GM23338 (cell line): ENCODE measurements at regions not wholly inside any gene's neighbourhood (a gene's known extent, or its start where the extent isn't known, plus 50 kb on each side); places are given as distances from the start of the nearest gene placed in this dataset.

Source experiments
- ATAC-seq: fragments of 200-7000 bp; cut with Tn5 transposase; 3 replicates; pipeline ENCODE4 v1.9.1; 2020
- DNase-seq: peaks from one replicate; pipeline ENCODE4 v3.0.0-alpha.2; 2015; ENCODE audit warnings: low spot score
- H2AFZ ChIP-seq: fragments of 200-600 bp; sonication (generic); 2 replicates; pipeline ENCODE4 v1.8.0; 2016; ENCODE audit warnings: antibody characterized with exemption, mild to moderate bottlenecking, moderate library complexity
- H3F3A ChIP-seq: fragments of 200-600 bp; sonication (generic); replicated peaks from 2 replicates; pipeline ENCODE4 v1.8.0; 2017; ENCODE audit warnings: antibody characterized with exemption, mixed run types, low read depth
- H3K27ac ChIP-seq: fragments of 200-600 bp; sonication (generic); 2 replicates; pipeline ENCODE4 v1.6.1; 2016; ENCODE audit warnings: low read depth
- H3K27me3 ChIP-seq: fragments of 200-600 bp; sonication (generic); 2 replicates; pipeline ENCODE4 v1.8.0; 2016; ENCODE audit warnings: mild to moderate bottlenecking, mixed run types, moderate library complexity; ENCODE audit not compliant: insufficient read depth
- H3K36me3 ChIP-seq: fragments of 200-600 bp; sonication (generic); 2 replicates; pipeline ENCODE4 v1.8.0; 2016; ENCODE audit warnings: mild to moderate bottlenecking; ENCODE audit not compliant: insufficient read depth
- H3K4me1 ChIP-seq: fragments of 200-600 bp; sonication (generic); 2 replicates; pipeline ENCODE4 v1.8.0; 2016; ENCODE audit warnings: mild to moderate bottlenecking, moderate library complexity; ENCODE audit not compliant: insufficient read depth
- H3K4me2 ChIP-seq: fragments of 200-600 bp; sonication (generic); 2 replicates; pipeline ENCODE4 v1.7.1; 2017; ENCODE audit warnings: mixed run types
- H3K4me3 ChIP-seq: fragments of 200-600 bp; sonication (generic); 2 replicates; pipeline ENCODE4 v1.6.1; 2016; ENCODE audit warnings: mixed run types
- H3K79me2 ChIP-seq: fragments of 200-600 bp; sonication (generic); replicated peaks from 2 replicates; pipeline ENCODE4 v1.8.0; 2017; ENCODE audit warnings: mild to moderate bottlenecking; ENCODE audit not compliant: insufficient read depth
- H3K9me2 ChIP-seq: fragments of 200-600 bp; sonication (generic); 2 replicates; pipeline ENCODE4 v1.8.0; 2017; ENCODE audit not compliant: insufficient read depth
- H4K20me1 ChIP-seq: fragments of 200-600 bp; sonication (generic); replicated peaks from 2 replicates; pipeline ENCODE4 v1.8.0; 2017; ENCODE audit warnings: mild to moderate bottlenecking; ENCODE audit not compliant: insufficient read depth
- H3K27ac Mint-ChIP-seq: 2 replicates; pipeline ENCODE4 v1.8.0; 2020; ENCODE audit warnings: inconsistent platforms, mild to moderate bottlenecking, moderate library complexity, mixed read lengths
- H3K27me3 Mint-ChIP-seq: 3 replicates; pipeline ENCODE4 v1.8.0; 2022; ENCODE audit warnings: low read depth, mild to moderate bottlenecking, moderate library complexity, mixed read lengths, inconsistent platforms; ENCODE audit not compliant: insufficient read depth, poor library complexity
- H3K36me3 Mint-ChIP-seq: 3 replicates; pipeline ENCODE4 v1.8.0; 2021; ENCODE audit warnings: low read depth, mild to moderate bottlenecking, inconsistent platforms, moderate library complexity, mixed read lengths
- H3K4me1 Mint-ChIP-seq: 3 replicates; pipeline ENCODE4 v1.8.0; 2020; ENCODE audit warnings: mild to moderate bottlenecking, inconsistent platforms, mixed read lengths
- H3K4me3 Mint-ChIP-seq: 3 replicates; pipeline ENCODE4 v1.8.0; 2021; ENCODE audit warnings: moderate library complexity, mild to moderate bottlenecking, inconsistent platforms, mixed read lengths
- H3K9me3 Mint-ChIP-seq: 3 replicates; pipeline ENCODE4 v1.8.0; 2020; ENCODE audit warnings: moderate library complexity, mild to moderate bottlenecking, inconsistent platforms, mixed read lengths
- CREB1 ChIP-seq: fragments of 250-450 bp; sonication (Bioruptor Pico); IDR thresholded peaks from 2 replicates; pipeline ENCODE4 v1.5.0; 2020; ENCODE audit warnings: low read depth, mild to moderate bottlenecking, moderate library complexity
- EZH2 ChIP-seq: fragments of 200-600 bp; sonication (generic); IDR thresholded peaks from one replicate; pipeline ENCODE4 v1.8.0; 2017; ENCODE audit warnings: antibody characterized with exemption, mild to moderate bottlenecking, low read depth; ENCODE audit not compliant: unreplicated experiment
- EZH2phosphoT487 ChIP-seq: fragments of 200-600 bp; sonication (generic); IDR thresholded peaks from one replicate; pipeline ENCODE4 v1.8.1; 2018; ENCODE audit warnings: antibody characterized with exemption; ENCODE audit not compliant: unreplicated experiment
- JUNB ChIP-seq: IDR thresholded peaks from one replicate; pipeline ENCODE4 v1.6.1; 2016; ENCODE audit warnings: antibody characterized with exemption; ENCODE audit not compliant: unreplicated experiment
- NANOG ChIP-seq: IDR thresholded peaks from 2 replicates; pipeline ENCODE4 v1.6.1; 2016; ENCODE audit warnings: antibody characterized with exemption, borderline replicate concordance
- POLR2AphosphoS5 ChIP-seq: IDR thresholded peaks from 2 replicates; pipeline ENCODE4 v1.6.1; 2016; ENCODE audit warnings: antibody characterized with exemption, low read depth
- STAT1 ChIP-seq: IDR thresholded peaks from one replicate; pipeline ENCODE4 v1.6.1; 2016; ENCODE audit warnings: antibody characterized with exemption; ENCODE audit not compliant: unreplicated experiment
- ZNF114 ChIP-seq: fragments of 250-450 bp; sonication (Bioruptor Pico); IDR thresholded peaks from 2 replicates; pipeline ENCODE4 v1.5.0; 2020; ENCODE audit warnings: mild to moderate bottlenecking, moderate library complexity
- ZNF331 ChIP-seq: fragments of 250-450 bp; sonication (Bioruptor Pico); IDR thresholded peaks from 2 replicates; pipeline ENCODE4 v1.5.0; 2020; ENCODE audit warnings: low read depth, mild to moderate bottlenecking, moderate library complexity
- TF ChIP-seq, protein P1 (sequence below): IDR thresholded peaks from 2 replicates; pipeline ENCODE4 v1.6.1; 2016; ENCODE audit warnings: antibody characterized with exemption
- TF ChIP-seq, protein P2 (sequence below): fragments of 250-450 bp; sonication (Bioruptor Pico); IDR thresholded peaks from 2 replicates; pipeline ENCODE4 v1.5.0; 2020; ENCODE audit warnings: mild to moderate bottlenecking, moderate library complexity
- TF ChIP-seq, protein P3 (sequence below), 2 experiments: fragments of 200-600 bp in 1 of 2; sonication (generic) in 1 of 2; conservative IDR thresholded peaks; 2 replicates each; pipeline versions ENCODE4 v1.5.1 to v1.6.1; 2016 to 2017; ENCODE audit warnings: antibody characterized with exemption in 2 of 2, low read depth in 2 of 2, mild to moderate bottlenecking in 2 of 2, moderate library complexity in 1 of 2
- TF ChIP-seq, protein P4 (sequence below): IDR thresholded peaks from one replicate; pipeline ENCODE4 v1.6.1; 2018; ENCODE audit warnings: antibody characterized with exemption; ENCODE audit not compliant: unreplicated experiment

DNA sequence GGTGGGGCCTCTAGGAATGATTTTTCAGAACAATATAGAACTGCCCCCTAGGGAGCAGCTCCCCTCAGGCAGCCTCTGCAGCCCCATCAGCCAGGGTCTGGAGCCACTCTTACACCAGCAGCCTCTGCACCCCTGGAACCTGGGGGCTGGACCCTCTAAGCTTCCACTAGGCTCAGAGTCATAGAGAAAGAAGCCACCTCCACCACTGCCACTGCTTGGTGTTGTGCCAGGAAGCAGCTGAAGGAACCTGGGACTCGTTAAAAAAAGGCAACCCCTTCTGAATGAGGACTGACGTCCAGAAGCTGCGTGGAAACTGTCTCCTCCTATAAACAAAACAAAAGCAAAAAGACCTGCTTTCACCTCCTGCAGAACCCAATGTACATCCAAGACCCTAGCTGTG lies 98.1 kb upstream of the HS6ST1 start:
- no peak overlapping the region for H3K4me3 Mint-ChIP-seq
- no peaks in the 10 kb centered on the region for H3F3A ChIP-seq
- no peak overlapping the region for H3K27ac Mint-ChIP-seq
- H2AFZ ChIP-seq = no peak overlapping the region
- no peaks in the 10 kb centered on the region for H3K79me2 ChIP-seq
- H3K27me3 ChIP-seq = no peaks in the 10 kb centered on the region
- no peak overlapping the region for H3K4me2 ChIP-seq
- peaks cover 18% of the 10 kb centered on the region for H3K9me3 Mint-ChIP-seq
- no peak overlapping the region for H3K4me3 ChIP-seq
- H3K4me1 Mint-ChIP-seq = peaks cover 17% of the 10 kb centered on the region
- no peaks in the 10 kb centered on the region for H3K9me2 ChIP-seq
- TF ChIP-seq, protein P1, sequence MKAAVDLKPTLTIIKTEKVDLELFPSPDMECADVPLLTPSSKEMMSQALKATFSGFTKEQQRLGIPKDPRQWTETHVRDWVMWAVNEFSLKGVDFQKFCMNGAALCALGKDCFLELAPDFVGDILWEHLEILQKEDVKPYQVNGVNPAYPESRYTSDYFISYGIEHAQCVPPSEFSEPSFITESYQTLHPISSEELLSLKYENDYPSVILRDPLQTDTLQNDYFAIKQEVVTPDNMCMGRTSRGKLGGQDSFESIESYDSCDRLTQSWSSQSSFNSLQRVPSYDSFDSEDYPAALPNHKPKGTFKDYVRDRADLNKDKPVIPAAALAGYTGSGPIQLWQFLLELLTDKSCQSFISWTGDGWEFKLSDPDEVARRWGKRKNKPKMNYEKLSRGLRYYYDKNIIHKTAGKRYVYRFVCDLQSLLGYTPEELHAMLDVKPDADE = no peak
- no peak for TF ChIP-seq STAT1
- no peak for TF ChIP-seq ZNF114 (CRISPR knock-in tag)
- no peak for TF ChIP-seq NANOG
- TF ChIP-seq, protein P2, sequence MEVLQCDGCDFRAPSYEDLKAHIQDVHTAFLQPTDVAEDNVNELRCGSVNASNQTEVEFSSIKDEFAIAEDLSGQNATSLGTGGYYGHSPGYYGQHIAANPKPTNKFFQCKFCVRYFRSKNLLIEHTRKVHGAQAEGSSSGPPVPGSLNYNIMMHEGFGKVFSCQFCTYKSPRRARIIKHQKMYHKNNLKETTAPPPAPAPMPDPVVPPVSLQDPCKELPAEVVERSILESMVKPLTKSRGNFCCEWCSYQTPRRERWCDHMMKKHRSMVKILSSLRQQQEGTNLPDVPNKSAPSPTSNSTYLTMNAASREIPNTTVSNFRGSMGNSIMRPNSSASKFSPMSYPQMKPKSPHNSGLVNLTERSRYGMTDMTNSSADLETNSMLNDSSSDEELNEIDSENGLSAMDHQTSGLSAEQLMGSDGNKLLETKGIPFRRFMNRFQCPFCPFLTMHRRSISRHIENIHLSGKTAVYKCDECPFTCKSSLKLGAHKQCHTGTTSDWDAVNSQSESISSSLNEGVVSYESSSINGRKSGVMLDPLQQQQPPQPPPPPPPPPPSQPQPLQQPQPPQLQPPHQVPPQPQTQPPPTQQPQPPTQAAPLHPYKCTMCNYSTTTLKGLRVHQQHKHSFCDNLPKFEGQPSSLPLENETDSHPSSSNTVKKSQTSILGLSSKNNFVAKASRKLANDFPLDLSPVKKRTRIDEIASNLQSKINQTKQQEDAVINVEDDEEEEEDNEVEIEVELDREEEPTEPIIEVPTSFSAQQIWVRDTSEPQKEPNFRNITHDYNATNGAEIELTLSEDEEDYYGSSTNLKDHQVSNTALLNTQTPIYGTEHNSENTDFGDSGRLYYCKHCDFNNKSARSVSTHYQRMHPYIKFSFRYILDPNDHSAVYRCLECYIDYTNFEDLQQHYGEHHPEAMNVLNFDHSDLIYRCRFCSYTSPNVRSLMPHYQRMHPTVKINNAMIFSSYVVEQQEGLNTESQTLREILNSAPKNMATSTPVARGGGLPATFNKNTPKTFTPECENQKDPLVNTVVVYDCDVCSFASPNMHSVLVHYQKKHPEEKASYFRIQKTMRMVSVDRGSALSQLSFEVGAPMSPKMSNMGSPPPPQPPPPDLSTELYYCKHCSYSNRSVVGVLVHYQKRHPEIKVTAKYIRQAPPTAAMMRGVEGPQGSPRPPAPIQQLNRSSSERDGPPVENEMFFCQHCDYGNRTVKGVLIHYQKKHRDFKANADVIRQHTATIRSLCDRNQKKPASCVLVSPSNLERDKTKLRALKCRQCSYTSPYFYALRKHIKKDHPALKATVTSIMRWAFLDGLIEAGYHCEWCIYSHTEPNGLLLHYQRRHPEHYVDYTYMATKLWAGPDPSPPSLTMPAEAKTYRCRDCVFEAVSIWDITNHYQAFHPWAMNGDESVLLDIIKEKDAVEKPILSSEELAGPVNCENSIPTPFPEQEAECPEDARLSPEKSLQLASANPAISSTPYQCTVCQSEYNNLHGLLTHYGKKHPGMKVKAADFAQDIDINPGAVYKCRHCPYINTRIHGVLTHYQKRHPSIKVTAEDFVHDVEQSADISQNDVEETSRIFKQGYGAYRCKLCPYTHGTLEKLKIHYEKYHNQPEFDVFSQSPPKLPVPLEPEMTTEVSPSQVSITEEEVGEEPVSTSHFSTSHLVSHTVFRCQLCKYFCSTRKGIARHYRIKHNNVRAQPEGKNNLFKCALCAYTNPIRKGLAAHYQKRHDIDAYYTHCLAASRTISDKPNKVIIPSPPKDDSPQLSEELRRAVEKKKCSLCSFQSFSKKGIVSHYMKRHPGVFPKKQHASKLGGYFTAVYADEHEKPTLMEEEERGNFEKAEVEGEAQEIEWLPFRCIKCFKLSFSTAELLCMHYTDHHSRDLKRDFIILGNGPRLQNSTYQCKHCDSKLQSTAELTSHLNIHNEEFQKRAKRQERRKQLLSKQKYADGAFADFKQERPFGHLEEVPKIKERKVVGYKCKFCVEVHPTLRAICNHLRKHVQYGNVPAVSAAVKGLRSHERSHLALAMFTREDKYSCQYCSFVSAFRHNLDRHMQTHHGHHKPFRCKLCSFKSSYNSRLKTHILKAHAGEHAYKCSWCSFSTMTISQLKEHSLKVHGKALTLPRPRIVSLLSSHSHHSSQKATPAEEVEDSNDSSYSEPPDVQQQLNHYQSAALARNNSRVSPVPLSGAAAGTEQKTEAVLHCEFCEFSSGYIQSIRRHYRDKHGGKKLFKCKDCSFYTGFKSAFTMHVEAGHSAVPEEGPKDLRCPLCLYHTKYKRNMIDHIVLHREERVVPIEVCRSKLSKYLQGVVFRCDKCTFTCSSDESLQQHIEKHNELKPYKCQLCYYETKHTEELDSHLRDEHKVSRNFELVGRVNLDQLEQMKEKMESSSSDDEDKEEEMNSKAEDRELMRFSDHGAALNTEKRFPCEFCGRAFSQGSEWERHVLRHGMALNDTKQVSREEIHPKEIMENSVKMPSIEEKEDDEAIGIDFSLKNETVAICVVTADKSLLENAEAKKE (CRISPR knock-in tag) = no peak
- TF ChIP-seq, protein P3, sequence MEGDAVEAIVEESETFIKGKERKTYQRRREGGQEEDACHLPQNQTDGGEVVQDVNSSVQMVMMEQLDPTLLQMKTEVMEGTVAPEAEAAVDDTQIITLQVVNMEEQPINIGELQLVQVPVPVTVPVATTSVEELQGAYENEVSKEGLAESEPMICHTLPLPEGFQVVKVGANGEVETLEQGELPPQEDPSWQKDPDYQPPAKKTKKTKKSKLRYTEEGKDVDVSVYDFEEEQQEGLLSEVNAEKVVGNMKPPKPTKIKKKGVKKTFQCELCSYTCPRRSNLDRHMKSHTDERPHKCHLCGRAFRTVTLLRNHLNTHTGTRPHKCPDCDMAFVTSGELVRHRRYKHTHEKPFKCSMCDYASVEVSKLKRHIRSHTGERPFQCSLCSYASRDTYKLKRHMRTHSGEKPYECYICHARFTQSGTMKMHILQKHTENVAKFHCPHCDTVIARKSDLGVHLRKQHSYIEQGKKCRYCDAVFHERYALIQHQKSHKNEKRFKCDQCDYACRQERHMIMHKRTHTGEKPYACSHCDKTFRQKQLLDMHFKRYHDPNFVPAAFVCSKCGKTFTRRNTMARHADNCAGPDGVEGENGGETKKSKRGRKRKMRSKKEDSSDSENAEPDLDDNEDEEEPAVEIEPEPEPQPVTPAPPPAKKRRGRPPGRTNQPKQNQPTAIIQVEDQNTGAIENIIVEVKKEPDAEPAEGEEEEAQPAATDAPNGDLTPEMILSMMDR (conservative IDR thresholded peaks at IDR 0.05; ENCODE audit: low read depth in 2 of 2) = no peak
- TF ChIP-seq ZNF331 (CRISPR knock-in tag) = no peak
- no peak for TF ChIP-seq POLR2AphosphoS5
- TF ChIP-seq EZH2 = no peak
- TF ChIP-seq CREB1 (CRISPR knock-in tag) = no peak
- TF ChIP-seq, protein P4, sequence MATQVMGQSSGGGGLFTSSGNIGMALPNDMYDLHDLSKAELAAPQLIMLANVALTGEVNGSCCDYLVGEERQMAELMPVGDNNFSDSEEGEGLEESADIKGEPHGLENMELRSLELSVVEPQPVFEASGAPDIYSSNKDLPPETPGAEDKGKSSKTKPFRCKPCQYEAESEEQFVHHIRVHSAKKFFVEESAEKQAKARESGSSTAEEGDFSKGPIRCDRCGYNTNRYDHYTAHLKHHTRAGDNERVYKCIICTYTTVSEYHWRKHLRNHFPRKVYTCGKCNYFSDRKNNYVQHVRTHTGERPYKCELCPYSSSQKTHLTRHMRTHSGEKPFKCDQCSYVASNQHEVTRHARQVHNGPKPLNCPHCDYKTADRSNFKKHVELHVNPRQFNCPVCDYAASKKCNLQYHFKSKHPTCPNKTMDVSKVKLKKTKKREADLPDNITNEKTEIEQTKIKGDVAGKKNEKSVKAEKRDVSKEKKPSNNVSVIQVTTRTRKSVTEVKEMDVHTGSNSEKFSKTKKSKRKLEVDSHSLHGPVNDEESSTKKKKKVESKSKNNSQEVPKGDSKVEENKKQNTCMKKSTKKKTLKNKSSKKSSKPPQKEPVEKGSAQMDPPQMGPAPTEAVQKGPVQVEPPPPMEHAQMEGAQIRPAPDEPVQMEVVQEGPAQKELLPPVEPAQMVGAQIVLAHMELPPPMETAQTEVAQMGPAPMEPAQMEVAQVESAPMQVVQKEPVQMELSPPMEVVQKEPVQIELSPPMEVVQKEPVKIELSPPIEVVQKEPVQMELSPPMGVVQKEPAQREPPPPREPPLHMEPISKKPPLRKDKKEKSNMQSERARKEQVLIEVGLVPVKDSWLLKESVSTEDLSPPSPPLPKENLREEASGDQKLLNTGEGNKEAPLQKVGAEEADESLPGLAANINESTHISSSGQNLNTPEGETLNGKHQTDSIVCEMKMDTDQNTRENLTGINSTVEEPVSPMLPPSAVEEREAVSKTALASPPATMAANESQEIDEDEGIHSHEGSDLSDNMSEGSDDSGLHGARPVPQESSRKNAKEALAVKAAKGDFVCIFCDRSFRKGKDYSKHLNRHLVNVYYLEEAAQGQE = no peak
- TF ChIP-seq EZH2phosphoT487 = no peak
- no peak for TF ChIP-seq JUNB
- H3K36me3 Mint-ChIP-seq = peaks cover 11% of the 10 kb centered on the region
- H3K27me3 Mint-ChIP-seq = peaks cover 10% of the 10 kb centered on the region
- no peaks in the 10 kb centered on the region for H3K36me3 ChIP-seq
- H4K20me1 ChIP-seq = no peaks in the 10 kb centered on the region
- DNase-seq = no peak
- no peak; the same call in 2 of the 3 replicates for ATAC-seq
- peaks cover 7% of the 10 kb centered on the region; the same call in 1 of the 2 replicates for H3K4me1 ChIP-seq
- no peak overlapping the region for H3K27ac ChIP-seq
